IMR-90 (cell line): ENCODE measurements at regions not wholly inside any gene's neighbourhood (a gene's known extent, or its start where the extent isn't known, plus 50 kb on each side); places are given as distances from the start of the nearest gene placed in this dataset.

Experiments used
- ATAC-seq: fragments of 200-7000 bp; cut with Tn5 transposase; 2 replicates; pipeline ENCODE4 v1.9.1; 2020; ENCODE audit warnings: low read depth, mild to moderate bottlenecking, moderate library complexity
- BruUV-seq: library from RNA; stranded (reverse); fragments of 400-500 nt; replicated peaks from 2 replicates; lab custom pipeline; 2021; lab: Mats Ljungman, UMichigan
- CTCF ChIA-PET: fragments of 300-600 bp; formaldehyde crosslinking; extraction: SDS; loops from one replicate; lab custom pipeline; 2021; ENCODE audit warnings: antibody characterized with exemption; lab: Yijun Ruan, JAX
- POLR2A ChIA-PET: fragments of 300-600 bp; sonication (Branson Sonifier 250); formaldehyde crosslinking; loops from one replicate; lab custom pipeline; 2022; ENCODE audit warnings: antibody characterized with exemption; ENCODE audit not compliant: unreplicated experiment; lab: Charles Lee
- DNase-seq: peaks from one replicate; pipeline ENCODE4 v3.0.0; 2013
- H2AFZ ChIP-seq: replicated peaks from 2 replicates; pipeline ENCODE3; 2013; ENCODE audit warnings: low read length, mild to moderate bottlenecking; ENCODE audit not compliant: poor library complexity
- H2AK5ac ChIP-seq: 2 replicates; pipeline ENCODE4 v1.6.1; 2013; ENCODE audit warnings: low read depth, low read length, inconsistent platforms
- H2AK9ac ChIP-seq: replicated peaks from 2 replicates; pipeline ENCODE3; 2013; ENCODE audit warnings: mild to moderate bottlenecking, low read depth, low read length, moderate library complexity; ENCODE audit not compliant: poor library complexity
- H2BK120ac ChIP-seq: 2 replicates; pipeline ENCODE4 v1.6.1; 2013; ENCODE audit warnings: low read depth, low read length, inconsistent platforms
- H2BK15ac ChIP-seq: 3 replicates; pipeline ENCODE4 v1.6.1; 2013; ENCODE audit warnings: low read depth, low read length, inconsistent platforms
- H2BK20ac ChIP-seq: 2 replicates; pipeline ENCODE4 v1.6.1; 2013; ENCODE audit warnings: low read depth, mild to moderate bottlenecking, inconsistent platforms, low read length, moderate library complexity
- H2BK5ac ChIP-seq: 2 replicates; pipeline ENCODE4 v1.6.1; 2013; ENCODE audit warnings: mild to moderate bottlenecking, low read depth, low read length, inconsistent platforms; ENCODE audit not compliant: poor library complexity, severe bottlenecking
- H3K14ac ChIP-seq: replicated peaks from 2 replicates; pipeline ENCODE4 v1.6.1; 2013; ENCODE audit warnings: low read depth, low read length, inconsistent platforms
- H3K18ac ChIP-seq: 2 replicates; pipeline ENCODE4 v1.6.1; 2013; ENCODE audit warnings: low read depth, low read length, control low read depth
- H3K23ac ChIP-seq: 2 replicates; pipeline ENCODE4 v1.6.1; 2013; ENCODE audit warnings: low read depth, low read length, inconsistent platforms
- H3K27ac ChIP-seq: 2 replicates; pipeline ENCODE4 v1.5.1; 2013; ENCODE audit warnings: mild to moderate bottlenecking, control low read depth, low read length; ENCODE audit not compliant: insufficient read depth
- H3K27me3 ChIP-seq: 2 replicates; pipeline ENCODE4 v1.6.1; 2013; ENCODE audit warnings: low read length; ENCODE audit not compliant: control insufficient read depth, insufficient read depth
- H3K36me3 ChIP-seq: 2 replicates; pipeline ENCODE4 v1.6.1; 2013; ENCODE audit warnings: low read length, mixed read lengths; ENCODE audit not compliant: control insufficient read depth, insufficient read depth
- H3K4ac ChIP-seq: 2 replicates; pipeline ENCODE4 v1.6.1; 2013; ENCODE audit warnings: low read depth, low read length, inconsistent platforms
- H3K4me1 ChIP-seq: 2 replicates; pipeline ENCODE4 v1.6.1; 2013; ENCODE audit warnings: low read length, mixed read lengths; ENCODE audit not compliant: control insufficient read depth, insufficient read depth
- H3K4me2 ChIP-seq: 2 replicates; pipeline ENCODE4 v1.6.1; 2013; ENCODE audit warnings: low read depth, mild to moderate bottlenecking, control low read depth, low read length, moderate library complexity
- H3K4me3 ChIP-seq: 2 replicates; pipeline ENCODE4 v1.5.1; 2013; ENCODE audit warnings: low read depth, mild to moderate bottlenecking, control low read depth, low read length, moderate library complexity; ENCODE audit not compliant: insufficient read depth
- H3K56ac ChIP-seq: 2 replicates; pipeline ENCODE4 v1.6.1; 2013; ENCODE audit warnings: low read length, inconsistent platforms; ENCODE audit not compliant: insufficient read depth; ENCODE audit errors: extremely low read depth
- H3K79me1 ChIP-seq, 2 experiments: 2 replicates each; pipeline ENCODE4 v1.6.1; 2013; ENCODE audit warnings: low read length in 2 of 2, inconsistent platforms in 1 of 2, low read depth in 1 of 2
- H3K9ac ChIP-seq: 2 replicates; pipeline ENCODE4 v1.6.1; 2013; ENCODE audit warnings: low read depth, low read length, control low read depth
- H3K9me1 ChIP-seq: 2 replicates; pipeline ENCODE4 v1.6.1; 2013; ENCODE audit warnings: low read length, inconsistent platforms; ENCODE audit not compliant: insufficient read depth
- H3K9me3 ChIP-seq: 2 replicates; pipeline ENCODE4 v1.6.1; 2013; ENCODE audit warnings: low read length; ENCODE audit not compliant: control insufficient read depth, insufficient read depth
- H4K20me1 ChIP-seq: 2 replicates; pipeline ENCODE4 v1.6.1; 2013; ENCODE audit warnings: low read length, inconsistent platforms; ENCODE audit not compliant: insufficient read depth
- H4K5ac ChIP-seq: 2 replicates; pipeline ENCODE4 v1.6.1; 2013; ENCODE audit warnings: mild to moderate bottlenecking, low read depth, low read length, control low read depth
- H4K8ac ChIP-seq, 2 experiments: 2 replicates each; pipeline ENCODE4 v1.6.1; 2013; ENCODE audit warnings: low read depth in 2 of 2, low read length in 2 of 2, control low read depth in 1 of 2, inconsistent platforms in 1 of 2
- H4K91ac ChIP-seq: 2 replicates; pipeline ENCODE4 v1.6.1; 2013; ENCODE audit warnings: low read depth, low read length, inconsistent platforms; ENCODE audit not compliant: insufficient read depth
- BHLHE40 ChIP-seq: fragments of 150-350 bp; IDR thresholded peaks from 2 replicates; pipeline ENCODE4 v1.6.1; 2016; ENCODE audit warnings: mild to moderate bottlenecking, low read depth, low read length
- CEBPB ChIP-seq: IDR thresholded peaks from 2 replicates; pipeline ENCODE4 v1.6.1; 2012; ENCODE audit warnings: low read depth, low read length, improper control_type of control experiment
- CHD1 ChIP-seq: IDR thresholded peaks from 2 replicates; pipeline ENCODE4 v1.6.1; 2012; ENCODE audit warnings: low read depth, low read length, improper control_type of control experiment
- FOS ChIP-seq: fragments of 150-350 bp; IDR thresholded peaks from 2 replicates; pipeline ENCODE4 v1.6.1; 2016; ENCODE audit warnings: low read depth, low read length
- MAFK ChIP-seq: IDR thresholded peaks from 2 replicates; pipeline ENCODE4 v1.6.1; 2012; ENCODE audit warnings: low read depth, low read length, improper control_type of control experiment
- MAZ ChIP-seq: IDR thresholded peaks from 2 replicates; pipeline ENCODE4 v1.6.1; 2012; ENCODE audit warnings: low read depth, mild to moderate bottlenecking, low read length, improper control_type of control experiment, moderate library complexity, borderline replicate concordance
- NFE2L2 ChIP-seq: fragments of 150-350 bp; IDR thresholded peaks from 2 replicates; pipeline ENCODE4 v1.6.1; 2016; ENCODE audit warnings: low read depth, mild to moderate bottlenecking, low read length
- RCOR1 ChIP-seq: IDR thresholded peaks from 2 replicates; pipeline ENCODE4 v1.6.1; 2012; ENCODE audit warnings: mild to moderate bottlenecking, low read length, improper control_type of control experiment; ENCODE audit not compliant: insufficient replicate concordance
- RFX5 ChIP-seq: IDR thresholded peaks from 2 replicates; pipeline ENCODE4 v1.8.0; 2012; ENCODE audit warnings: low read depth, mild to moderate bottlenecking, low read length, moderate library complexity
- SMC3 ChIP-seq: fragments of 150-350 bp; IDR thresholded peaks from 2 replicates; pipeline ENCODE4 v1.6.1; 2016; ENCODE audit warnings: low read depth, mild to moderate bottlenecking, antibody characterized with exemption, low read length, moderate library complexity
- WGBS, 2 experiments: methylation state at CpG; one replicate each; pipeline versions ENCODE4 v1.1.5 to v1.1.7; 2013; ENCODE audit warnings: missing lambda C conversion rate in 2 of 2; ENCODE audit not compliant: insufficient read length in 1 of 2; ENCODE audit errors: extremely low coverage in 2 of 2; 5-methylcytosine and 5-hydroxymethylcytosine counted together
- dilution Hi-C: fragments of 300-500 bp; cut with HindIII; formaldehyde crosslinking; loops from one replicate; pipeline ENCODE4 v1.14.3; 2018; ENCODE audit warnings: low sequenced_read_pairs; ENCODE audit not compliant: unreplicated experiment
- in situ Hi-C: fragments of 300-500 bp; cut with MboI; formaldehyde crosslinking; loops from 3 replicates; pipeline ENCODE4 v1.14.3; 2019; ENCODE audit warnings: low sequenced_read_pairs, inconsistent platforms, mixed read lengths
- intact Hi-C: fragments of 100-400 bp; cut with micrococcal nuclease; formaldehyde crosslinking; loops from 2 replicates; pipeline ENCODE4 v1.10.0; 2022
- TF ChIP-seq, protein P1 (sequence below): conservative IDR thresholded peaks from 2 replicates; pipeline ENCODE4 v1.5.1; 2012; ENCODE audit warnings: mild to moderate bottlenecking, low read depth, low read length, improper control_type of control experiment
- TF ChIP-seq, protein P2 (sequence below): fragments of 150-350 bp; IDR thresholded peaks from 2 replicates; pipeline ENCODE4 v1.6.1; 2016; ENCODE audit warnings: low read depth, mild to moderate bottlenecking, low read length, moderate library complexity, borderline replicate concordance

DNA sequence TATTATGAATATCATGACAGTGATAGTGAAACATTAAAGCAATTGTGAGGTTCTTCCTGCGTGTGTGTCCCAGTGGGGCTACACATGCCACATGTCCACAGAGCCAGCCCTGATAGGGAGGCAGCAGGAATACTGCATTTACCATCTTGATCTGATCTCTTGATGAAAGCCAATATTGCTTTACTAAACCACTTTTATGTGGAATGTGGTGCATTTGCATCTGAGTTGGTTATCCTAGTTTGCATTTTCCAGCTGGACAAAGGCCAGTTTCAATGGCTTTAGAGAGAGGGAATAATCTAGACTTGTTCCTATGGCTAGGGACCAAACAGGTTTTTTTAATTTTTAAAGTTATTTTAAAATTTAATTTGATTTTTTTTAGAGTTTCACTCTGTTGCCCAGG, 216.3 kb upstream of the FERMT1 start:
- ChIA-PET CTCF (no interaction called here), POLR2A (no interaction called here)
- Histone ChIP-seq H3K4me2 (no peak overlapping the region), H3K9ac (no peak overlapping the region), H3K4me3 (no peak overlapping the region), H2BK20ac (no peak overlapping the region), H3K23ac (no peak overlapping the region), H2AK5ac (no peak overlapping the region), H4K20me1 (no peaks in the 10 kb centered on the region), H2AK9ac (no peak overlapping the region), H3K56ac (no peak overlapping the region), H2BK120ac (no peak overlapping the region), H4K8ac (no peak overlapping the region), H3K4me1 (no peaks in the 10 kb centered on the region), H2BK15ac (no peak overlapping the region), H3K18ac (no peak overlapping the region), H2AFZ (no peak overlapping the region), H3K27ac (no peak overlapping the region), H4K5ac (no peak overlapping the region), H3K9me3 (no peaks in the 10 kb centered on the region), H4K91ac (no peak overlapping the region), H2BK5ac (no peak overlapping the region), H3K4ac (no peak overlapping the region), H3K9me1 (no peaks in the 10 kb centered on the region), H3K79me1 (no peaks in the 10 kb centered on the region), H3K14ac (no peak overlapping the region), H3K36me3 (no peaks in the 10 kb centered on the region), H3K27me3 (no peaks in the 10 kb centered on the region)
- BruUV-seq: no TSS peak
- no peak for TF ChIP-seq RCOR1
- TF ChIP-seq FOS: no peak
- TF ChIP-seq, protein P1, sequence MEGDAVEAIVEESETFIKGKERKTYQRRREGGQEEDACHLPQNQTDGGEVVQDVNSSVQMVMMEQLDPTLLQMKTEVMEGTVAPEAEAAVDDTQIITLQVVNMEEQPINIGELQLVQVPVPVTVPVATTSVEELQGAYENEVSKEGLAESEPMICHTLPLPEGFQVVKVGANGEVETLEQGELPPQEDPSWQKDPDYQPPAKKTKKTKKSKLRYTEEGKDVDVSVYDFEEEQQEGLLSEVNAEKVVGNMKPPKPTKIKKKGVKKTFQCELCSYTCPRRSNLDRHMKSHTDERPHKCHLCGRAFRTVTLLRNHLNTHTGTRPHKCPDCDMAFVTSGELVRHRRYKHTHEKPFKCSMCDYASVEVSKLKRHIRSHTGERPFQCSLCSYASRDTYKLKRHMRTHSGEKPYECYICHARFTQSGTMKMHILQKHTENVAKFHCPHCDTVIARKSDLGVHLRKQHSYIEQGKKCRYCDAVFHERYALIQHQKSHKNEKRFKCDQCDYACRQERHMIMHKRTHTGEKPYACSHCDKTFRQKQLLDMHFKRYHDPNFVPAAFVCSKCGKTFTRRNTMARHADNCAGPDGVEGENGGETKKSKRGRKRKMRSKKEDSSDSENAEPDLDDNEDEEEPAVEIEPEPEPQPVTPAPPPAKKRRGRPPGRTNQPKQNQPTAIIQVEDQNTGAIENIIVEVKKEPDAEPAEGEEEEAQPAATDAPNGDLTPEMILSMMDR: no peak
- TF ChIP-seq MAZ: no peak
- TF ChIP-seq SMC3: no peak
- no peak for TF ChIP-seq NFE2L2
- no peak for TF ChIP-seq CHD1
- no peak for TF ChIP-seq BHLHE40
- TF ChIP-seq, protein P2, sequence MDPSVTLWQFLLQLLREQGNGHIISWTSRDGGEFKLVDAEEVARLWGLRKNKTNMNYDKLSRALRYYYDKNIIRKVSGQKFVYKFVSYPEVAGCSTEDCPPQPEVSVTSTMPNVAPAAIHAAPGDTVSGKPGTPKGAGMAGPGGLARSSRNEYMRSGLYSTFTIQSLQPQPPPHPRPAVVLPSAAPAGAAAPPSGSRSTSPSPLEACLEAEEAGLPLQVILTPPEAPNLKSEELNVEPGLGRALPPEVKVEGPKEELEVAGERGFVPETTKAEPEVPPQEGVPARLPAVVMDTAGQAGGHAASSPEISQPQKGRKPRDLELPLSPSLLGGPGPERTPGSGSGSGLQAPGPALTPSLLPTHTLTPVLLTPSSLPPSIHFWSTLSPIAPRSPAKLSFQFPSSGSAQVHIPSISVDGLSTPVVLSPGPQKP: no peak
- TF ChIP-seq CEBPB: no peak
- no peak for TF ChIP-seq RFX5
- no peak for TF ChIP-seq MAFK
- intact Hi-C loops: no loop called here
- dilution Hi-C loops: no loop called here
- WGBS, 2 experiments: no CpG with 5 or more reads among the region's 1 CpG
- ATAC-seq: no peak
- in situ Hi-C loops: no loop called here
- DNase-seq: no peak
